ENCODE measurements at regions not wholly inside any gene's neighbourhood (a gene's known extent, or its start where the extent isn't known, plus 50 kb on each side); places are given as distances from the start of the nearest gene placed in this dataset.

DNA sequence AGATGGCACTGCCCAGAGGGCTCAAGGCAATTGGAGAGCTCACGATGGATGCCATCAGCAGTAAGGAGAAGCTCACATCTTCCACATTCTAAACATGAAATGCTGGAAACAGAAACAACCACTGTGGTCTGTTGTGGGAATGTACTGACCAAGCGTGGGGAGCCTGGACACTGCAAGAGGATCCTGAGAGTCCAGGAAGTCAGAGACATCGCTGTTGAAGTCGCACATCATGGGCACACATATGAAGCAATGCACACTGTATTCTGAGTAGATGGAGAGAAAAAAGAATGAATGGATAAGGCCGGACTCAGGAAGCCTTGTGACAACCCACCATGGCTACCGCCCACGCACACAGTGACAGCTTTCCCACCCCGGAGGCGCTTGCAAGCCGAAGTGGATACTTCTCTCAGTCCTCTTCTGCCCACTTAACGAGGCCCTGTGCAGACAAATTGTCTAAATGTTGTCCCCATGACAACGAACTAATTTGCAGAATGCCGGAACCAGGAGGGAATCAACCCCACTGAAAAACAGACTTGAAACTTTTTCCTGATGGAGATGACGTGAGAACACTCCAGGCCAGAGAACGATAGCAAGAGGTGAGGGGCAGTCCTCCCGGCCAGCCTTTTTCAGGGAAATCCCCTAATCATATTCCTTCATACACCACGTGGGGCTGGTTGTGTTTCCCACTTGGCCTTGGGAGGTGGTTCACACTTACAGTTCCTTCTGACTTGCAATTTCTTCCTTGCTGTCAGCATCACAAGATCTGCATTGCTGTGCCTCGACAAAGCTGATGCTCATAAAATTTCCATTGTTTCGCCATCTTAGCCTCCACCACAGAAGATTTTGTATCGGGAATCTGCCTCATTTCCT, 109.6 kb upstream of the SERP2 start:
- Histone ChIP-seq H3K4me1 (ENCODE audit: insufficient read depth, insufficient read length) (no peaks in the 10 kb centered on the region), H3K4me3 (ENCODE audit: insufficient read length, low read depth) (no peak overlapping the region), H3K27me3 (ENCODE audit: insufficient read depth, insufficient read length) (no peaks in the 10 kb centered on the region), H3K9ac (ENCODE audit: insufficient read length, low read depth) (no peak overlapping the region), H3K36me3 (ENCODE audit: insufficient read depth, insufficient read length, low read length) (no peaks in the 10 kb centered on the region), H3K9me3 (ENCODE audit: insufficient read depth, low read length) (no peaks in the 10 kb centered on the region; the same call in 1 of the 2 replicates)
- TF ChIP-seq YY1 (IDR thresholded peaks at IDR 0.05; ENCODE audit: insufficient read depth, insufficient read length) (no peak), SUZ12 (IDR thresholded peaks at IDR 0.05; ENCODE audit: extremely low read depth, insufficient read depth, insufficient read length) (no peak)
- DNase-seq (ENCODE audit: low read depth, low spot score) = no peak

GRCh38 chr13:44266305-44266704, 107.3 kb upstream of the SERP2 start:
- TF ChIP-seq ZNF274 (IDR thresholded peaks at IDR 0.05; ENCODE audit: low read depth, low read length) (no peak), SUZ12 (IDR thresholded peaks at IDR 0.05; ENCODE audit: extremely low read depth, insufficient read depth, insufficient read length) (no peak), YY1 (IDR thresholded peaks at IDR 0.05; ENCODE audit: insufficient read depth, insufficient read length) (no peak)
- Histone ChIP-seq H3K27me3 (ENCODE audit: insufficient read depth, insufficient read length) (no peaks in the 10 kb centered on the region), H3K36me3 (ENCODE audit: insufficient read depth, insufficient read length, low read length) (no peaks in the 10 kb centered on the region), H3K4me1 (ENCODE audit: insufficient read depth, insufficient read length) (no peaks in the 10 kb centered on the region), H3K4me3 (ENCODE audit: insufficient read length, low read depth) (no peak overlapping the region), H3K9me3 (ENCODE audit: insufficient read depth, low read length) (no peaks in the 10 kb centered on the region; the same call in 1 of the 2 replicates), H3K9ac (ENCODE audit: insufficient read length, low read depth) (no peak overlapping the region)
- no peak for DNase-seq (ENCODE audit: low read depth, low spot score)

GRCh38 chr13:44266772-44267171, 106.9 kb upstream of the SERP2 start:
- Histone ChIP-seq H3K4me3 (ENCODE audit: insufficient read length, low read depth) (no peak overlapping the region), H3K4me1 (ENCODE audit: insufficient read depth, insufficient read length) (no peaks in the 10 kb centered on the region), H3K36me3 (ENCODE audit: insufficient read depth, insufficient read length, low read length) (no peaks in the 10 kb centered on the region), H3K27me3 (ENCODE audit: insufficient read depth, insufficient read length) (no peaks in the 10 kb centered on the region), H3K9ac (ENCODE audit: insufficient read length, low read depth) (no peak overlapping the region), H3K9me3 (ENCODE audit: insufficient read depth, low read length) (no peaks in the 10 kb centered on the region; the same call in 1 of the 2 replicates)
- DNase-seq (ENCODE audit: low read depth, low spot score) = no peak
- TF ChIP-seq ZNF274 (IDR thresholded peaks at IDR 0.05; ENCODE audit: low read depth, low read length) (no peak), SUZ12 (IDR thresholded peaks at IDR 0.05; ENCODE audit: extremely low read depth, insufficient read depth, insufficient read length) (no peak), YY1 (IDR thresholded peaks at IDR 0.05; ENCODE audit: insufficient read depth, insufficient read length) (no peak)

DNA sequence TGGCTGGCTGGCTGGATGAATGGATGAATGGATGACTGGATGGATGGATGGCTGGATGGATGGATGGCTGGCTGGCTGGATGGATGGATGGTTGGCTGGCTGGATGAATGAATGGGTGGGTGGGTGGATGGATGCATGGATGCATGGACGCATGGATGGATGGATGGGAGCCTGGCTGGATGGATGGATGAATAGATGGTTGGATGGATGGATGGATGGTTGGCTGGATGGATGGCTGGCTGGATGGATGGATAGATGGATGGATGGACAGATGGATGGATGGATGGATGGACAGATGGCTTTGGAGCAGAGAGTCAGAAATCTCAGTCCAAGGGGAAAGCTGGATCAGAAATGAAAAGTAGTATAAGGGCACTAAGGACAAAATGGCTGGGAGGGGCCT, 106.4 kb upstream of the SERP2 start:
- Histone ChIP-seq H3K36me3 (ENCODE audit: insufficient read depth, insufficient read length, low read length) (no peaks in the 10 kb centered on the region), H3K27me3 (ENCODE audit: insufficient read depth, insufficient read length) (no peaks in the 10 kb centered on the region), H3K4me1 (ENCODE audit: insufficient read depth, insufficient read length) (no peaks in the 10 kb centered on the region), H3K9ac (ENCODE audit: insufficient read length, low read depth) (no peak overlapping the region), H3K9me3 (ENCODE audit: insufficient read depth, low read length) (no peaks in the 10 kb centered on the region; the same call in 1 of the 2 replicates), H3K4me3 (ENCODE audit: insufficient read length, low read depth) (no peak overlapping the region)
- DNase-seq (ENCODE audit: low read depth, low spot score) = no peak
- TF ChIP-seq SUZ12 (IDR thresholded peaks at IDR 0.05; ENCODE audit: extremely low read depth, insufficient read depth, insufficient read length) (no peak), ZNF274 (IDR thresholded peaks at IDR 0.05; ENCODE audit: low read depth, low read length) (no peak), YY1 (IDR thresholded peaks at IDR 0.05; ENCODE audit: insufficient read depth, insufficient read length) (no peak)

GRCh38 chr13:44267980-44268379, 105.6 kb upstream of the SERP2 start:
- DNase-seq (ENCODE audit: low read depth, low spot score) = no peak
- Histone ChIP-seq H3K4me1 (ENCODE audit: insufficient read depth, insufficient read length) (no peaks in the 10 kb centered on the region), H3K36me3 (ENCODE audit: insufficient read depth, insufficient read length, low read length) (no peaks in the 10 kb centered on the region), H3K4me3 (ENCODE audit: insufficient read length, low read depth) (no peak overlapping the region), H3K9me3 (ENCODE audit: insufficient read depth, low read length) (no peaks in the 10 kb centered on the region; the same call in 1 of the 2 replicates), H3K27me3 (ENCODE audit: insufficient read depth, insufficient read length) (no peaks in the 10 kb centered on the region), H3K9ac (ENCODE audit: insufficient read length, low read depth) (no peak overlapping the region)
- TF ChIP-seq ZNF274 (IDR thresholded peaks at IDR 0.05; ENCODE audit: low read depth, low read length) (no peak), SUZ12 (IDR thresholded peaks at IDR 0.05; ENCODE audit: extremely low read depth, insufficient read depth, insufficient read length) (no peak), YY1 (IDR thresholded peaks at IDR 0.05; ENCODE audit: insufficient read depth, insufficient read length) (no peak)

DNA sequence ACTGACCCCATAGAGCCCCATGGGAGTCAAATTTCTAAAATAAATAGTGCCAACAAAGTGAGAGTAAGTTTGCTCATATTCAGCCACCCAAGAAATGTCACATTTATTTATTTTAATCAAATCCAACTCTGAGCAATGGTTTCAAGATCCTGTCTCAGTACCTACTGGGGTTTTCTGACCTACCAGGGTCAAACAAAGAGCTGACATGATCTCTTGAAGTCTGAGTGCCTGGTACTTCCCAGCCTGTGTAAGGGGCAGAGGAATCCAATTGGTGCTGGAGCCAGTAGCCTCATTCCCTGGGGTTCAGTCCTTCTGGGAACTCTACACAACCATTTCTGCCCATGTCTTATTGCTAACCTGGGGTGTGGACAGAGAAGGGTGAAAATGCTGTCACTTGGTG, 104.6 kb upstream of the SERP2 start:
- DNase-seq (ENCODE audit: low read depth, low spot score) = no peak
- no peaks in the 10 kb centered on the region for H3K27me3 ChIP-seq (ENCODE audit: insufficient read depth, insufficient read length)
- H3K36me3 ChIP-seq (ENCODE audit: insufficient read depth, insufficient read length, low read length) = no peaks in the 10 kb centered on the region
- no peak overlapping the region for H3K4me3 ChIP-seq (ENCODE audit: insufficient read length, low read depth)
- no peaks in the 10 kb centered on the region; the same call in 1 of the 2 replicates for H3K9me3 ChIP-seq (ENCODE audit: insufficient read depth, low read length)
- H3K9ac ChIP-seq (ENCODE audit: insufficient read length, low read depth) = no peak overlapping the region
- TF ChIP-seq ZNF274 (IDR thresholded peaks at IDR 0.05; ENCODE audit: low read depth, low read length) (no peak), SUZ12 (IDR thresholded peaks at IDR 0.05; ENCODE audit: extremely low read depth, insufficient read depth, insufficient read length) (no peak), YY1 (IDR thresholded peaks at IDR 0.05; ENCODE audit: insufficient read depth, insufficient read length) (no peak)
- H3K4me1 ChIP-seq (ENCODE audit: insufficient read depth, insufficient read length) = no peaks in the 10 kb centered on the region

- Histone ChIP-seq H3K4me1 (ENCODE audit: insufficient read depth, insufficient read length) (no peaks in the 10 kb centered on the region), H3K27me3 (ENCODE audit: insufficient read depth, insufficient read length) (no peaks in the 10 kb centered on the region), H3K4me3 (ENCODE audit: insufficient read length, low read depth) (no peak overlapping the region), H3K9me3 (ENCODE audit: insufficient read depth, low read length) (no peaks in the 10 kb centered on the region; the same call in 1 of the 2 replicates), H3K36me3 (ENCODE audit: insufficient read depth, insufficient read length, low read length) (no peaks in the 10 kb centered on the region), H3K9ac (ENCODE audit: insufficient read length, low read depth) (no peak overlapping the region)
- no peak for DNase-seq (ENCODE audit: low read depth, low spot score)
- TF ChIP-seq SUZ12 (IDR thresholded peaks at IDR 0.05; ENCODE audit: extremely low read depth, insufficient read depth, insufficient read length) = no peak
- no peak for TF ChIP-seq ZNF274 (IDR thresholded peaks at IDR 0.05; ENCODE audit: low read depth, low read length)
- TF ChIP-seq YY1 (IDR thresholded peaks at IDR 0.05; ENCODE audit: insufficient read depth, insufficient read length) = no peak
These were observed 103.5 kb upstream of the SERP2 start for GRCh38 chr13:44270150-44270549.
